Epithelial cell of proximal tubule (primary cell): ENCODE measurements at regions not wholly inside any gene's neighbourhood (a gene's known extent, or its start where the extent isn't known, plus 50 kb on each side); places are given as distances from the start of the nearest gene placed in this dataset.

ENCODE experiments used
- DNase-seq: peaks from one replicate; pipeline ENCODE4 v3.0.0-alpha.2; 2011; ENCODE audit warnings: low read depth
- H3K4me3 ChIP-seq: 2 replicates; pipeline ENCODE4 v1.5.1; 2011; ENCODE audit warnings: low read depth, mild to moderate bottlenecking, low read length
- CTCF ChIP-seq: conservative IDR thresholded peaks from 2 replicates; pipeline ENCODE4 v1.5.1; 2012; ENCODE audit warnings: low read depth, mild to moderate bottlenecking, low read length

GRCh38 chr1:221292652-221293051 is 413.4 kb downstream of the HLX start:
- no peak for TF ChIP-seq CTCF
- no peak overlapping the region for H3K4me3 ChIP-seq

GRCh38 chr1:221294242-221294641 is 415.0 kb downstream of the HLX start:
- no peak overlapping the region for H3K4me3 ChIP-seq
- no peak for TF ChIP-seq CTCF
- DNase-seq = no peak

More at GRCh38 chr1:221292652-221293051, 413.4 kb downstream of the HLX start:
- no peak for DNase-seq

GRCh38 chr1:221302357-221302756 is 423.1 kb downstream of the HLX start:
- no peak for TF ChIP-seq CTCF
- DNase-seq = no peak
- no peak overlapping the region for H3K4me3 ChIP-seq

GRCh38 chr1:221302810-221303209 is 423.6 kb downstream of the HLX start:
- H3K4me3 ChIP-seq = no peak overlapping the region
- no peak for DNase-seq
- TF ChIP-seq CTCF = no peak

GRCh38 chr1:221303623-221304022 is 424.4 kb downstream of the HLX start:
- TF ChIP-seq CTCF = no peak
- H3K4me3 ChIP-seq = no peak overlapping the region
- DNase-seq = no peak

DNA sequence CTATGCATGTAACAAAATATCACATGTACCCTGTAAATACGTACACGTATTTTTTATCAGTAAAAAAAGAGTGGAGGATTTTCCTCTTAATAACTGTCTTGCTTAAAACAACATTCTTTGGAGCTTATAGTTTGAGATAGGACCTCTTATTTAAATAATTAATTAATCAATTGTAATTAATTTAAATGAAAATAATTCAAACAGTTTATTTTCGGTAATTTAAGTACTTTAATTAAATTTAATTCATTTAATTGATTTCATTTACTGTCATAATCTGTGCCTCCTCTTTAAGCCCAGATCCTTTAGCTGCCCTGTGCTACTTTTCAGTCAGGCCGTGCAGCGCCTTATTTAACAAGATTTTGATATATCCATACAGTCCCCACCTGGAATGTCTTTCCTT is 427.0 kb downstream of the HLX start:
- no peak overlapping the region for H3K4me3 ChIP-seq
- no peak for TF ChIP-seq CTCF
- no peak for DNase-seq

DNA sequence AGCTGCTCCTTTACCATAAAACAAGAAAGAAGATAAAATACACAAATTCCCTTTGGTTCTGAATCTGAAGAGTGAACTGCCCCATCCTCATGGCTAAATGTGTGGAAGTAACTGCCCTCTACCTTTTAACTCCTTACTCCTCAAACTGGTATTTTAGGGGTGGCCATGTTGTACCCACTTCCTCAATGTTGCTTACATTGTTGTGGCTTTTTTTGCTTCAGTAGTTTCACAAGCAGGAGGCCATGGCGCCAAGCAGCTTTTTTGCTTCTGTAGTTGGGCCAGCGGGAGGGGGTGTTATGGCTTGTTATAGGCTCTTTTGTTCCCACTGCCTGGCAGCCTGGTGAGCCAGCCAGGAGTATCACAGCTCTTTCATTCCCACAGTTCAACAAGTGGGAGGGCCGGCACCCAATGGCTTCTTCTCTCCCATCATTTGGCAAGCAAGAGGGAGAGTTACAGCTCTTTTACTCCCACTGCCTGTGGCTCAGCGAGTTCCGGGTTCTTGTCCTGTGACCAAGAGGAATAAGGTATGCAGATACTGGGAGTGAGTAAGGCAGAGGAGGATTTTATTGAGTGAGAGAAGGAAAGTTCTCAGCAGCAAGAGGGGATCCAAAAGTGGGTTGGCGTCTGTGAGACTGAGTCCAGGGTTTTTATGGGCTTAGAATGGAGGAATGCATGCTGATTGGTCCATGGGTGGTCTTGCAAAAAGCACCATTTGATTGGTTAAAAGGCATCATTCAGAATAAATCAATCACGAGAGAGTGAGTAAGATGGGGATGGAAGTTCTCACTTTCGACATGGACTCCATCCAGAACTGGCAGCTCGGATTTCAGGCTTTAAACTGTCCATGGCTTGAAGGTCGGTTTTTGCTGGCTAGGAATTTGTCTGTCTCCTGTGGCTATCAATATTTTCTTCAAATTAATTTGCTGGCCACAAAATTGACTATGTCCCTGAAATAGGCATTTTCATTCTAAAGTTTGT is 429.6 kb downstream of the HLX start:
- DNase-seq = no peak
- no peak overlapping the region for H3K4me3 ChIP-seq
- TF ChIP-seq CTCF = no peak
